Endodermal cell (in vitro differentiated cells): ENCODE measurements at regions not wholly inside any gene's neighbourhood (a gene's known extent, or its start where the extent isn't known, plus 50 kb on each side); places are given as distances from the start of the nearest gene placed in this dataset.
"Not testable (repeated sequence)": the region's sequence is repeated elsewhere in the genome, so short reads cannot be mapped to it uniquely, and the experiment has no call there.

Experiments
- DNase-seq: peaks from one replicate; pipeline ENCODE4 v3.0.0-alpha.2; 2017
- H3K27ac ChIP-seq: 2 replicates; pipeline ENCODE4 v1.5.1; 2013; ENCODE audit warnings: mild to moderate bottlenecking, low read depth, low read length, moderate library complexity
- H3K27me3 ChIP-seq: 2 replicates; pipeline ENCODE4 v1.6.1; 2013; ENCODE audit warnings: mild to moderate bottlenecking, low read length, moderate library complexity; ENCODE audit not compliant: insufficient read depth, control insufficient read depth, poor library complexity, severe bottlenecking
- H3K36me3 ChIP-seq: 2 replicates; pipeline ENCODE4 v1.7.0; 2013; ENCODE audit warnings: mild to moderate bottlenecking, low read length, moderate library complexity; ENCODE audit not compliant: control insufficient read depth, insufficient read depth
- H3K4me1 ChIP-seq: one replicate; pipeline ENCODE4 v1.7.0; 2013; ENCODE audit warnings: low read length; ENCODE audit not compliant: control insufficient read depth, insufficient read depth
- H3K4me3 ChIP-seq: 2 replicates; pipeline ENCODE4 v1.5.1; 2013; ENCODE audit warnings: mild to moderate bottlenecking, low read length, moderate library complexity
- H3K9ac ChIP-seq: 2 replicates; pipeline ENCODE4 v1.6.1; 2013; ENCODE audit warnings: mild to moderate bottlenecking, low read length, moderate library complexity; ENCODE audit not compliant: poor library complexity, severe bottlenecking; ENCODE audit errors: extremely low read depth
- H3K9me3 ChIP-seq: 2 replicates; pipeline ENCODE4 v1.6.1; 2013; ENCODE audit warnings: mild to moderate bottlenecking, low read length, moderate library complexity; ENCODE audit not compliant: control insufficient read depth
- H3K27ac Mint-ChIP-seq: 2 replicates; pipeline ENCODE4 v1.8.0; 2020; ENCODE audit warnings: mixed read lengths
- H3K27me3 Mint-ChIP-seq: 2 replicates; pipeline ENCODE4 v1.8.0; 2021; ENCODE audit warnings: mild to moderate bottlenecking, mixed read lengths; ENCODE audit not compliant: insufficient read depth
- H3K36me3 Mint-ChIP-seq: 2 replicates; pipeline ENCODE4 v1.8.0; 2020; ENCODE audit warnings: low read depth, mixed read lengths
- H3K4me1 Mint-ChIP-seq: 2 replicates; pipeline ENCODE4 v1.8.0; 2020; ENCODE audit warnings: mixed read lengths
- H3K4me3 Mint-ChIP-seq: 2 replicates; pipeline ENCODE4 v1.8.0; 2020; ENCODE audit warnings: mild to moderate bottlenecking, moderate library complexity, mixed read lengths
- H3K9me3 Mint-ChIP-seq: 2 replicates; pipeline ENCODE4 v1.8.0; 2020; ENCODE audit warnings: mild to moderate bottlenecking, mixed read lengths
- CTCF ChIP-seq: fragments of 200-600 bp; sonication (generic); conservative IDR thresholded peaks from 2 replicates; pipeline ENCODE4 v1.5.0; 2021; ENCODE audit warnings: antibody characterized with exemption, mild to moderate bottlenecking
- WGBS, 2 experiments: methylation state at CpG; one replicate each; pipeline versions ENCODE4 v1.1.5 to v1.1.7; 2013; ENCODE audit warnings: missing lambda C conversion rate in 2 of 2, mixed read lengths in 1 of 2; ENCODE audit not compliant: insufficient coverage in 1 of 2, insufficient read length in 1 of 2; 5-methylcytosine and 5-hydroxymethylcytosine counted together

- H3K27me3 ChIP-seq: no peaks in the 10 kb centered on the region
- no peaks in the 10 kb centered on the region for H3K4me1 Mint-ChIP-seq
- no peak overlapping the region for H3K4me3 ChIP-seq
- no peaks in the 10 kb centered on the region for H3K36me3 ChIP-seq
- H3K27ac Mint-ChIP-seq: no peak overlapping the region
- WGBS, 2 experiments: no CpG with 5 or more reads among the region's 1 CpG
- no peaks in the 10 kb centered on the region for H3K4me1 ChIP-seq
- H3K9me3 ChIP-seq: no peaks in the 10 kb centered on the region
- H3K27me3 Mint-ChIP-seq: no peaks in the 10 kb centered on the region
- no peak overlapping the region for H3K4me3 Mint-ChIP-seq
- no peak overlapping the region for H3K27ac ChIP-seq
- H3K9ac ChIP-seq: no peak overlapping the region
- no peak for TF ChIP-seq CTCF
- H3K9me3 Mint-ChIP-seq: peaks cover 3% of the 10 kb centered on the region
- no peak for DNase-seq
- H3K36me3 Mint-ChIP-seq: no peaks in the 10 kb centered on the region
Measured at GRCh38 chr6:115747719-115748118, 313.0 kb downstream of the FRK start.

GRCh38 chr6:115746583-115746982 is 314.1 kb downstream of the FRK start:
- not testable (repeated sequence) for H3K27ac Mint-ChIP-seq, H3K36me3 Mint-ChIP-seq, H3K4me3 Mint-ChIP-seq, H3K9me3 Mint-ChIP-seq, DNase-seq, H3K4me1 ChIP-seq, H3K27me3 Mint-ChIP-seq, H3K9me3 ChIP-seq, H3K4me1 Mint-ChIP-seq, H3K36me3 ChIP-seq, H3K4me3 ChIP-seq, H3K27ac ChIP-seq, H3K9ac ChIP-seq, H3K27me3 ChIP-seq
- WGBS, 2 experiments: 76 to 87% methylated on average over 2 to 3 of the region's 3 CpGs

- peaks cover 6% of the 10 kb centered on the region for H3K9me3 ChIP-seq
- 93 to 100% methylated on average over 1 of the region's 1 CpG for WGBS, 2 experiments
- H3K36me3 ChIP-seq: no peaks in the 10 kb centered on the region
- no peak for TF ChIP-seq CTCF
- H3K27ac ChIP-seq: no peak overlapping the region
- no peaks in the 10 kb centered on the region for H3K27me3 Mint-ChIP-seq
- no peak overlapping the region for H3K4me3 Mint-ChIP-seq
- H3K9me3 Mint-ChIP-seq: peaks cover 15% of the 10 kb centered on the region
- no peaks in the 10 kb centered on the region for H3K36me3 Mint-ChIP-seq
- no peaks in the 10 kb centered on the region for H3K4me1 ChIP-seq
- H3K4me1 Mint-ChIP-seq: no peaks in the 10 kb centered on the region
- DNase-seq: no peak
- H3K27me3 ChIP-seq: no peaks in the 10 kb centered on the region
- no peak overlapping the region for H3K27ac Mint-ChIP-seq
- H3K9ac ChIP-seq: no peak overlapping the region
- no peak overlapping the region for H3K4me3 ChIP-seq
Measured at GRCh38 chr6:115740907-115741306, 319.8 kb downstream of the FRK start.

DNA sequence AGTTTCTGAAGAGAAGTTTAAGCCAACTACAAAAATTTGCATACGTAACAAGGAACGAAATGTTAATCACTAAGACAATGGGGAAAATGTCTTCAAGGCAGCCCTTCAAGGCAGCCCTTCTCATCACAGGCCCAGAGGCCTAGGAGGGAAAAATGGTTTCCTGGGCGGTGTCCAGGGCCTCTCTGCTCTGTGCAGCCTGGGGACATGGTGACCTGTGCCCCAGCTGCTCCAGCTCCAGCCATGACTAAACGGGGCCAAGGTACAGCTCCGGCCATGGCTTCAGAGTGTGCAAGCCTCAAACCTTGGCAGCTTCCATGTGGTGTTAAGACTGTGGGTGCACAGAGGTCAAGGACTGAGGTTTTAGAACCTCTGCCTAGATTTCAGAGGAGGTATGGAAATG is 325.1 kb downstream of the FRK start:
- Histone ChIP-seq H3K9me3 (peaks cover 10% of the 10 kb centered on the region), H3K27me3 (no peaks in the 10 kb centered on the region), H3K36me3 (no peaks in the 10 kb centered on the region), H3K27ac (no peak overlapping the region), H3K4me1 (no peaks in the 10 kb centered on the region), H3K9ac (no peak overlapping the region), H3K4me3 (no peak overlapping the region)
- no peaks in the 10 kb centered on the region for H3K36me3 Mint-ChIP-seq
- H3K4me1 Mint-ChIP-seq: no peaks in the 10 kb centered on the region
- WGBS, 2 experiments: 93 to 100% methylated on average over 3 to 5 of the region's 5 CpGs
- H3K27ac Mint-ChIP-seq: no peak overlapping the region
- peaks cover 2% of the 10 kb centered on the region for H3K27me3 Mint-ChIP-seq
- DNase-seq: no peak
- no peak for TF ChIP-seq CTCF
- H3K4me3 Mint-ChIP-seq: no peak overlapping the region
- peaks cover 27% of the 10 kb centered on the region for H3K9me3 Mint-ChIP-seq
